DOHH2 (cell line): ENCODE measurements at regions not wholly inside any gene's neighbourhood (a gene's known extent, or its start where the extent isn't known, plus 50 kb on each side); places are given as distances from the start of the nearest gene placed in this dataset.

ENCODE experiments used
- H3F3A ChIP-seq: fragments of 200-600 bp; sonication (generic), shearing (Covaris generic); 2 replicates; pipeline ENCODE4 v1.6.0; 2016; ENCODE audit warnings: antibody characterized with exemption, mild to moderate bottlenecking; ENCODE audit not compliant: control insufficient read depth, insufficient read depth
- H3K27ac ChIP-seq: fragments of 200-600 bp; sonication (generic); 2 replicates; pipeline ENCODE4 v1.5.1; 2014; ENCODE audit warnings: low read depth, mild to moderate bottlenecking, low read length, moderate library complexity
- H3K27me3 ChIP-seq: fragments of 200-600 bp; sonication (generic); 2 replicates; pipeline ENCODE4 v1.6.1; 2014; ENCODE audit warnings: mild to moderate bottlenecking, low read length, mixed read lengths; ENCODE audit not compliant: control insufficient read depth
- H3K36me3 ChIP-seq: fragments of 200-600 bp; sonication (generic); 2 replicates; pipeline ENCODE4 v1.6.1; 2014; ENCODE audit warnings: mild to moderate bottlenecking, low read length, moderate library complexity, mixed read lengths; ENCODE audit not compliant: control insufficient read depth
- H3K4me1 ChIP-seq: fragments of 200-600 bp; sonication (generic); 2 replicates; pipeline ENCODE4 v1.6.1; 2014; ENCODE audit warnings: mild to moderate bottlenecking, low read length, mixed read lengths; ENCODE audit not compliant: control insufficient read depth
- H3K4me2 ChIP-seq: fragments of 200-600 bp; sonication (generic); 2 replicates; pipeline ENCODE4 v1.6.0; 2014; ENCODE audit warnings: mild to moderate bottlenecking, low read length, moderate library complexity
- H3K4me3 ChIP-seq: fragments of 200-600 bp; sonication (generic); 2 replicates; pipeline ENCODE4 v1.5.1; 2014; ENCODE audit warnings: mild to moderate bottlenecking, low read length, mixed read lengths
- H3K79me2 ChIP-seq: fragments of 200-600 bp; sonication (generic); 2 replicates; pipeline ENCODE4 v1.6.1; 2014; ENCODE audit warnings: mild to moderate bottlenecking, low read length, mixed read lengths; ENCODE audit not compliant: control insufficient read depth
- H3K9me2 ChIP-seq: fragments of 200-600 bp; sonication (generic); replicated peaks from 2 replicates; pipeline ENCODE4 v1.6.1; 2014; ENCODE audit warnings: mild to moderate bottlenecking, low read length, mixed read lengths; ENCODE audit not compliant: control insufficient read depth
- H3K9me3 ChIP-seq: fragments of 200-600 bp; sonication (generic); 2 replicates; pipeline ENCODE4 v1.6.1; 2014; ENCODE audit warnings: antibody characterized with exemption, low read length, mixed read lengths; ENCODE audit not compliant: control insufficient read depth, insufficient read depth
- H4K20me1 ChIP-seq: fragments of 200-600 bp; sonication (generic); 2 replicates; pipeline ENCODE4 v1.6.0; 2014; ENCODE audit warnings: low read depth, mild to moderate bottlenecking, antibody characterized with exemption, low read length, moderate library complexity; ENCODE audit not compliant: control insufficient read depth, insufficient read depth
- CTCF ChIP-seq: fragments of 200-600 bp; sonication (generic); IDR thresholded peaks from one replicate; pipeline ENCODE4 v1.5.1; 2014; ENCODE audit warnings: antibody characterized with exemption, mild to moderate bottlenecking, low read depth, low read length; ENCODE audit not compliant: poor library complexity, severe bottlenecking
- EZH2phosphoT487 ChIP-seq: fragments of 200-600 bp; sonication (generic); IDR thresholded peaks from 2 replicates; pipeline ENCODE4 v1.6.1; 2017; ENCODE audit warnings: borderline replicate concordance, mild to moderate bottlenecking, antibody characterized with exemption, low read length, moderate library complexity, mixed read lengths

- H3F3A ChIP-seq = no peaks in the 10 kb centered on the region
- H3K27me3 ChIP-seq = no peaks in the 10 kb centered on the region
- H3K9me2 ChIP-seq = no peaks in the 10 kb centered on the region
- TF ChIP-seq EZH2phosphoT487 = no peak
- TF ChIP-seq CTCF = no peak
- no peak overlapping the region for H3K4me3 ChIP-seq
- no peaks in the 10 kb centered on the region for H3K4me1 ChIP-seq
- no peak overlapping the region for H3K27ac ChIP-seq
- no peaks in the 10 kb centered on the region for H3K79me2 ChIP-seq
- H3K36me3 ChIP-seq = no peaks in the 10 kb centered on the region
- no peak overlapping the region for H3K4me2 ChIP-seq
- H3K9me3 ChIP-seq = no peaks in the 10 kb centered on the region
- H4K20me1 ChIP-seq = no peaks in the 10 kb centered on the region
These were observed 345.5 kb upstream of the FSTL5 start for GRCh38 chr4:162509333-162509732.

GRCh38 chr4:162506253-162506652, 342.5 kb upstream of the FSTL5 start:
- Histone ChIP-seq H3K79me2 (no peaks in the 10 kb centered on the region), H3F3A (no peaks in the 10 kb centered on the region), H3K4me2 (no peak overlapping the region), H3K27ac (no peak overlapping the region), H3K27me3 (no peaks in the 10 kb centered on the region), H3K4me1 (no peaks in the 10 kb centered on the region), H3K4me3 (no peak overlapping the region), H3K9me2 (no peaks in the 10 kb centered on the region), H3K9me3 (no peaks in the 10 kb centered on the region), H4K20me1 (no peaks in the 10 kb centered on the region), H3K36me3 (no peaks in the 10 kb centered on the region)
- TF ChIP-seq CTCF = no peak
- no peak for TF ChIP-seq EZH2phosphoT487

GRCh38 chr4:162503868-162504267, 340.1 kb upstream of the FSTL5 start:
- Histone ChIP-seq H3K9me2 (no peaks in the 10 kb centered on the region), H3K4me3 (no peak overlapping the region), H3K9me3 (no peaks in the 10 kb centered on the region), H3K4me2 (no peak overlapping the region), H3K79me2 (no peaks in the 10 kb centered on the region), H3F3A (no peaks in the 10 kb centered on the region), H3K27me3 (no peaks in the 10 kb centered on the region), H4K20me1 (no peaks in the 10 kb centered on the region), H3K27ac (no peak overlapping the region), H3K4me1 (no peaks in the 10 kb centered on the region), H3K36me3 (no peaks in the 10 kb centered on the region)
- TF ChIP-seq CTCF = no peak
- no peak for TF ChIP-seq EZH2phosphoT487

GRCh38 chr4:162502109-162502508, 338.3 kb upstream of the FSTL5 start:
- Histone ChIP-seq H4K20me1 (no peaks in the 10 kb centered on the region), H3F3A (no peaks in the 10 kb centered on the region), H3K79me2 (no peaks in the 10 kb centered on the region), H3K4me3 (no peak overlapping the region), H3K4me2 (no peak overlapping the region), H3K9me2 (no peaks in the 10 kb centered on the region), H3K4me1 (no peaks in the 10 kb centered on the region), H3K27ac (no peak overlapping the region), H3K27me3 (no peaks in the 10 kb centered on the region), H3K36me3 (no peaks in the 10 kb centered on the region), H3K9me3 (no peaks in the 10 kb centered on the region)
- TF ChIP-seq EZH2phosphoT487 = no peak
- TF ChIP-seq CTCF = no peak
